SU-DHL-6 (cell line): ENCODE measurements at regions not wholly inside any gene's neighbourhood (a gene's known extent, or its start where the extent isn't known, plus 50 kb on each side); places are given as distances from the start of the nearest gene placed in this dataset.

Experiments
- CTCF ChIP-seq: fragments of 200-600 bp; sonication (generic); IDR thresholded peaks from one replicate; pipeline ENCODE4 v1.5.1; 2017; ENCODE audit warnings: antibody characterized with exemption, mild to moderate bottlenecking, low read length, moderate library complexity; ENCODE audit not compliant: insufficient read depth, poor library complexity, severe bottlenecking
- EZH2phosphoT487 ChIP-seq: fragments of 200-600 bp; sonication (generic), shearing (Covaris generic); conservative IDR thresholded peaks from 2 replicates; pipeline ENCODE4 v1.6.1; 2018; ENCODE audit warnings: mild to moderate bottlenecking, antibody characterized with exemption, low read length, moderate library complexity, mixed read lengths

GRCh38 chr15:26358708-26359107 is 414.2 kb downstream of the GABRB3 start:
- no peak for TF ChIP-seq CTCF
- no peak for TF ChIP-seq EZH2phosphoT487
